Subcutaneous abdominal adipose tissue (tissue), 5 donors: ENCODE measurements at regions not wholly inside any gene's neighbourhood (a gene's known extent, or its start where the extent isn't known, plus 50 kb on each side); places are given as distances from the start of the nearest gene placed in this dataset.

Experiments used
- H3K27ac ChIP-seq: one replicate; pipeline ENCODE4 v1.7.0; 2013; ENCODE audit warnings: low read depth, mild to moderate bottlenecking, inconsistent platforms, low read length, moderate library complexity
- H3K27me3 ChIP-seq, 5 donors: one replicate each; pipeline ENCODE4 v1.7.0; 2013; ENCODE audit warnings: low read length in 5 of 5, inconsistent platforms in 1 of 5; ENCODE audit not compliant: control insufficient read depth in 5 of 5, insufficient read depth in 4 of 5
- H3K36me3 ChIP-seq, 5 donors: one replicate each; pipeline ENCODE4 v1.7.0; 2013; ENCODE audit warnings: low read length in 5 of 5; ENCODE audit not compliant: control insufficient read depth in 5 of 5, insufficient read depth in 5 of 5
- H3K4me1 ChIP-seq, 5 donors: one replicate each; pipeline ENCODE4 v1.7.0; 2013; ENCODE audit warnings: low read length in 5 of 5, mild to moderate bottlenecking in 3 of 5, moderate library complexity in 1 of 5; ENCODE audit not compliant: control insufficient read depth in 5 of 5, insufficient read depth in 5 of 5
- H3K4me3 ChIP-seq, 5 donors: one replicate each; pipeline ENCODE4 v1.7.0; 2013; ENCODE audit warnings: low read length in 5 of 5, low read depth in 1 of 5
- H3K9ac ChIP-seq, 5 donors: one replicate each; pipeline ENCODE4 v1.7.0; 2013; ENCODE audit warnings: low read length in 5 of 5, mild to moderate bottlenecking in 4 of 5, moderate library complexity in 3 of 5
- H3K9me3 ChIP-seq, 5 donors: one replicate each; pipeline ENCODE4 v1.7.0; 2013; ENCODE audit warnings: low read length in 5 of 5; ENCODE audit not compliant: control insufficient read depth in 5 of 5
- donor health status: healthy.
- donor health status: healthy.
- donor health status: healthy.
- donor health status: healthy.
- donor health status: healthy.

DNA sequence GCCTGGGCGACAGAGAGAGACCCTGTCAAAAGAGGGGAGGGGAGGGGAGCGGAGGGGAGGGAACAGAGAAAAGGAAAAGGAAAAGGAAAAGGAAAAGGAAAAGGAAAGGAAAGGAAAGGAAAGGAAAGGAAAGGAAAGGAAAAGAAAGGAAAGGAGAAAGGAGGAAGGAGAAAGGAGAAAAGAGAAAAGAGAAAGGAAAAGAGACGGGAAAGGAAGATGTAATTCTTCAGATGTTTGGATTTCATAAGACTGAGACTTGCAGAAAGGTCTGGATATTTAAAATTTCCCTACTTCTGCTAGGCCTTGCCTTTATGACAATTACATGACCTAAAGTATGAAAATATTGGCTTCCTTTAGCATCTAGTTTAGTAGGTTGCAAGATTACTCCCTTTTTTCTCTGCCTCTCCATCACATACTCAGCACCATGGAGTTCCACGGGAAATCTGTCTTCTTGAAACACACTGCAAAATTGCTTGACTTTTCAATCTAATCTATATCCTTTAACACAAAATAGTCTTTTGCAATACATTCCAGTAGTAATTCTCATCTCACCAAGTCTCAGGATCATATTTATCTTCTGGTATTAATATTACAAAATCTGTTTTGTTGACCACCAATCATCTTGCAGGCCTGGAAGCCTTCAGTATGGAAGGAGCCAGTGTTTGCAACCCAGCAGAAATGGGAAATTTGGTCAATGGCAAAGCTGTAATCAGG is 383.5 kb downstream of the ZEB2 start:
- Histone ChIP-seq H3K9ac (no peak overlapping the region), H3K27ac (no peak overlapping the region)

DNA sequence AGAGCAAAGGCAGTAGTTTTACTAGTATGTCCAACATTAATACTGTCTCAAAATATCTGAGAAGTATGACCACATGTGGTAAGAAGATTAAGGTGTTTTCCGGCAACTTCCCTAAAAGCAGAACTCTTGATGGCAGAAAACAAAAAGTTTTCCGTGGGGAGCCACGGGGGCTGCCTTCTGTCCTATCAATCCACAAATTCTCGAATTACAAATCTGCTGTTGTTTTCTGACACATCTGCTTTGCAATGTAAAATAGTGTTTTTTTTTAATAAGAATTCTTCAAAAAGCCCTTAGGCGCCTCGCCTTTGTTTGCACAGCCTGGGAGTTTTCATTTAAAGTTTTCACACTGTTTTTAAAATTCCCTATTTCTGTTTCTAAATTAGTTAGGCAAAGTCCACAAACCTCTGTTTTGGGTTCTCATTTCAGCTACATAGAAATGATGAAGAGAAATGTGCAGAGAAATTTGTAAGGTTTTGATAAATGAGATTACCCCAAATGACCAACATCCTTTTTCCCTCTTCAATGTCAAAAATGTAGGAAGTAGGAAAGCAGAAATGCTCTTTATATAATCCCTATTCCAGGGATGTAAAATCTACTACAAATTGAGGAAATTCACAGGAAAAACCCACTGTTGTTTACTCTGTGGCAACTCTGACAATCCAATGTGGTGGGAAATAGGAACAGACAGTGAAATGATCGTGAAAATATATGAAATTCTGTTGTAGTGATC is 385.8 kb downstream of the ZEB2 start:
- H3K27me3 ChIP-seq: no peaks in the 10 kb centered on the region
- H3K9me3 ChIP-seq: no peaks in the 10 kb centered on the region
- no peaks in the 10 kb centered on the region for H3K4me1 ChIP-seq
- no peak overlapping the region for H3K9ac ChIP-seq
- H3K4me3 ChIP-seq: no peak overlapping the region
- H3K27ac ChIP-seq: no peak overlapping the region
- H3K36me3 ChIP-seq: peaks cover 0 to 3% (median 0%) of the 10 kb centered on the region in 5 donors

More for the DNA sequence above, 383.5 kb downstream of the ZEB2 start:
- Histone ChIP-seq H3K9me3 (no peaks in the 10 kb centered on the region), H3K27me3 (no peaks in the 10 kb centered on the region), H3K4me1 (no peaks in the 10 kb centered on the region), H3K4me3 (no peak overlapping the region), H3K36me3 (peaks cover 0 to 4% (median 0%) of the 10 kb centered on the region in 5 donors)

DNA sequence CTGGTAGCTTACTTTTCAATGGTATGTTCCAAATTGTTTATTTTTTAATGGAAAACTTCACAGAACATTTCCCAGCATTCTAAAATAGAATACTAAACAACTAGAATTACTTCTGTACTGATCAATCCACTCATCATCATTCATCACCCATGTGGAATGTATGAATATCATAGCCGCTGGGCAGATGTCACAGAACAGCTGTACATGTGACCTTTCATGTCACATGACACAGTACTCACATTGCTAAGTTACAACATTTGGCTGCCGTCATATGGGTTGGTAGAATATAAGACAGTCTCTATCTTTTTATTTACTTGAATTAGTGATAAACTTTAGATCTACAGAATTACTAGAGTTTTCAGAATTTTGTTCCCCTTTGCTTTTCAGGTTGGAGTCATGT is 387.6 kb downstream of the ZEB2 start:
- no peak overlapping the region for H3K27ac ChIP-seq
- no peaks in the 10 kb centered on the region for H3K4me1 ChIP-seq
- no peak overlapping the region for H3K9ac ChIP-seq
- peaks cover 0 to 6% (median 0%) of the 10 kb centered on the region in 5 donors for H3K36me3 ChIP-seq
- H3K4me3 ChIP-seq: no peak overlapping the region
- H3K27me3 ChIP-seq: no peaks in the 10 kb centered on the region
- no peaks in the 10 kb centered on the region for H3K9me3 ChIP-seq

DNA sequence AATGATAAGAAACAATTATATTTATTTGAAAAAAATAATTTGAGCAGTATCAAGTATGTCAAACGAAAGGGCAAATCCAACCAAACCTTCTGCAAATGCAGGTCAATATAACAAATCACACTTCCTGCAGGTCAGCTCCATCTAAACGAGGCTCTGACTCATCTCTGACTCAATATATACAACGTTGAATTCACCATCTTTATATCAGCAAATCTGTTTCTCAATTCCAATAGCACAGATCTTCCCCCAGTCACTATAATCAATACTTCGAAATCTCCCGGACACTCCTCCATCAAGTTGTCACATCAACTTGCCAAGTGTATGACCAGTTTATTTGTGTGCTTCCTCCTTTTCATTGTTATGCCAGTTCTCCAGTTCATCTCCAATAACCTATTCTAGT is 388.9 kb downstream of the ZEB2 start:
- H3K9me3 ChIP-seq: no peaks in the 10 kb centered on the region
- no peak overlapping the region for H3K9ac ChIP-seq
- peaks cover 0 to 6% (median 0%) of the 10 kb centered on the region in 5 donors for H3K36me3 ChIP-seq
- H3K27me3 ChIP-seq: no peaks in the 10 kb centered on the region
- no peak overlapping the region for H3K27ac ChIP-seq
- no peak overlapping the region for H3K4me3 ChIP-seq
- no peaks in the 10 kb centered on the region for H3K4me1 ChIP-seq

DNA sequence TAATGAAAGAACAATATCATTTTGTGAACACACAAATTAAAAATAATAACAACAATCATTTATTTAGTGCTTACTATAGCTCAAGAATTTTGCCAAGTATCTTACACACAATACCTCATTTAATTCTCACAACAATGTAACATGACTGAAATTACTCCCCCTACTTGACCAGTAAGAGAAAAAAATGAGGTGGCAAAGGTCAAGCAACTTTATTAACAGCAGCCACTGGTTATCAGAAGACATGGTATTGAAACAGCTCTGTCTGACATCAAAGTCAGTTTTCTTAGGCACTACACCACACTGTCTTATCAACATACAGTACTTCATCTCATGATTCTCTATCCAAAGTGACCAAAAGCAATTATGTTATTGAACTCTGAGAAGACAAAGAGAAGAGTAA is 389.4 kb downstream of the ZEB2 start:
- Histone ChIP-seq H3K4me3 (no peak overlapping the region), H3K27me3 (no peaks in the 10 kb centered on the region)

DNA sequence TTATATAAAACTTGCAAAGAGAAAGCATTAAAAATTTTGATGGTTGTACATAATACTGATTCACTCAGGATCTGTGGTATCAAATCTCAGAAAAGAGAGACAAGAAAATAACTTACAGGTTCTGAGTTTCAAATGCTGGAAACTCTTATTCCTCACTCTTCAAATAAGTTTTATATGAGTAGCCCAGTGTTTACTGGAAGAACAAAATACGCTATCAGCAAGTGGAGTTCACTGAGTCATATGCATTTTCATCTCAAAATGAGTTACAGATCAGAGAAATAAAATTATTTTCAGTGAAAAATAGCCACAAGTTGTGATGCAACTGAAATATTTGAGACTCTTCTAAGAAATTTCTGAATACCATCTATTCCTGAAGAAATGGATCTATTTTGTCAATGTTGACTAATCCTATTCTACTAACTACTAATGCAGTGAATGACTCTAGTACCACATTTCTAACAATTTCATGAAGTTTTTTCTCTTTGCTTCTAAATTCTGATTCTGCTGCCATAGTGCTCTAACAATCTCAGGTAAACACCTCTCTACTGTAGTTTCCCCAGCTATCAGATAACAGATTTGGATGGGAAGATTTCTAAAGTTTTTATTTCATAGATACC is 391.7 kb downstream of the ZEB2 start:
- Histone ChIP-seq H3K9ac (no peak overlapping the region), H3K4me1 (no peaks in the 10 kb centered on the region), H3K4me3 (no peak overlapping the region), H3K27me3 (no peaks in the 10 kb centered on the region), H3K36me3 (peaks cover 0 to 16% (median 0%) of the 10 kb centered on the region in 5 donors), H3K27ac (no peak overlapping the region), H3K9me3 (no peaks in the 10 kb centered on the region)

More for the DNA sequence above, 389.4 kb downstream of the ZEB2 start:
- Histone ChIP-seq H3K9ac (no peak overlapping the region), H3K27ac (no peak overlapping the region), H3K4me1 (no peaks in the 10 kb centered on the region), H3K9me3 (no peaks in the 10 kb centered on the region), H3K36me3 (peaks cover 0 to 7% (median 0%) of the 10 kb centered on the region in 5 donors)

DNA sequence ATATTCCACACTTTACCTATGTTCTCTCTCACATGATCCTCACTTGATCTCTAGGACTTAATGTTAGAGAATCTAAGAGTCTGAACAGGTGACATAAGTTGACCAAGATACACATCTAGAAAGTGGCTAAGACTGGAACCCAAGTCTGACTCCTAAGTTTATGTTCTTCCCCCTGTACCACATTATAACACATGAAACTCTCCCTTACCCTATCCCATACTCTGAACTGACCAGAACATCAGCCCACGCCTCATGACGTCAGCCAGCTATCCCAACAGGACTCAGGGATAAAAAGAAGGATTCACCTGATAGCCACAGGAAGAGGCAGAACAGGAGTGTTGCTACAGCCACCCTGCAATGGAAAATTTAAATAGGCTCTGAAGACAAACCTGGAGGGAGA is 392.2 kb downstream of the ZEB2 start:
- Histone ChIP-seq H3K27ac (no peak overlapping the region), H3K9me3 (no peaks in the 10 kb centered on the region), H3K9ac (no peak overlapping the region), H3K4me3 (no peak overlapping the region), H3K36me3 (peaks cover 0 to 16% (median 0%) of the 10 kb centered on the region in 5 donors), H3K27me3 (no peaks in the 10 kb centered on the region), H3K4me1 (no peaks in the 10 kb centered on the region)

DNA sequence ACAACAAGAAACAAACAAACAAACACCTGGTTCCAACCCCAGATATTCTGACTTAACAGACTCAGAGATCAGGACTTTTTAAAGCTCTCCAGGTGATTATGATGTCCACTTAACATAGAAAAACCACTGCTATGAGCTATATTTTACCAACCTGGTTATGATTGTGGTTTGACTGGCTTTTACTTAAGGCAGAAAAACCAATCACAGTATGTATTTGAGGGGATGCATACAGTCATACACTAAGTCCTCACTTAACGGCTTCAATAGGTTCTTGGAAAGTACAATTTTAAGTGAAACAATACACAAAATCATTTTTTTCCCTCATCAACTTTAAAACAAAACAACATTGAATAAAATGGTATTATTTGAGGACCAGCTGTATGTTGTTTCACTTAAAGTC is 393.6 kb downstream of the ZEB2 start:
- Histone ChIP-seq H3K36me3 (peaks cover 0 to 12% (median 0%) of the 10 kb centered on the region in 5 donors), H3K4me3 (no peak overlapping the region), H3K9me3 (no peaks in the 10 kb centered on the region), H3K9ac (no peak overlapping the region), H3K27ac (no peak overlapping the region), H3K4me1 (no peaks in the 10 kb centered on the region), H3K27me3 (no peaks in the 10 kb centered on the region)

DNA sequence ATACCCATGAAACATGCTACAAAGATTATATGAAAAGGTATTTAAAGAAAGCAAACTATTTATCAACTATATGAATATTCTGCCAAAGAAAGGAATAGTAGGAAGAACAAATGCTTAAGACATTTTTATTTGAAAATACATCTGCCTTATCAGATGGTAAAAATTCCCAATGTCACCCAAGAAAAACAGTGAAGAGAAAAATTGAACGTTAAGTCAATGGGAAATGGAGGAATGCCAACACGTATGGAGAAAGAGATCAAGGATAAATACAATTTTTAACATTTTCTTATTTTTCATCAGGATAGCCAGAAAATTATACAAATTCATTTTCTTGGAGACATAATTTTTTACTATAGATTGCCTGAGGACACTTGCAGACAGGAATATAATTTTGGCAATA is 394.2 kb downstream of the ZEB2 start:
- H3K4me3 ChIP-seq: no peak overlapping the region
- no peaks in the 10 kb centered on the region for H3K4me1 ChIP-seq
- no peak overlapping the region for H3K9ac ChIP-seq
- no peaks in the 10 kb centered on the region for H3K27me3 ChIP-seq
- H3K27ac ChIP-seq: no peak overlapping the region
- H3K36me3 ChIP-seq: peaks cover 0 to 12% (median 0%) of the 10 kb centered on the region in 5 donors
- H3K9me3 ChIP-seq: no peaks in the 10 kb centered on the region

DNA sequence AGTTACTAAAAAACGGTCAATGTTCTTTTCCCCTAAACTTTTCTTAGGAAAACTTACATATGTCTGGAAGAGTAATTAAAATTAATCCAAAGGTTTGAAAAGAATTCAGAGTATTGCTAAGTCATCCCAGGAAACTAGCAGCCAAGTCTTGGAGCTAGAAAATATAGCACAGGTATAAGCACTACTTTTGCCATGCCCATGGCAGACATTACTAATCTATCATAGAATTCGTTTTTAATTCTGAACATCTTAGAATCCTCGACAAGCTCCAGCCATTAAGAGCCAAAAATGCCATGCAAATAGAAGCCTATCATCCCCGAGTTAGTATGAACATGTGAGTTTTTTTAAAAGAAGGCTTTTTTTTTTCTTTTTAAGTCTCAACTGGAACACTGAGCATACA is 395.0 kb downstream of the ZEB2 start:
- Histone ChIP-seq H3K4me1 (no peaks in the 10 kb centered on the region), H3K27ac (no peak overlapping the region)

More for the DNA sequence above, 395.0 kb downstream of the ZEB2 start:
- H3K27me3 ChIP-seq: no peaks in the 10 kb centered on the region
- H3K36me3 ChIP-seq: peaks cover 0 to 12% (median 0%) of the 10 kb centered on the region in 5 donors
- no peak overlapping the region for H3K4me3 ChIP-seq
- H3K9me3 ChIP-seq: no peaks in the 10 kb centered on the region
- no peak overlapping the region for H3K9ac ChIP-seq
